HG02884 (cell line): ENCODE measurements at regions not wholly inside any gene's neighbourhood (a gene's known extent, or its start where the extent isn't known, plus 50 kb on each side); places are given as distances from the start of the nearest gene placed in this dataset.
"Not testable (repeated sequence)": the region's sequence is repeated elsewhere in the genome, so short reads cannot be mapped to it uniquely, and the experiment has no call there.

ENCODE experiments used
- ATAC-seq: cut with Tn5 transposase; IDR thresholded peaks from one replicate; pipeline ENCODE4 v1.9.1; 2021; ENCODE audit warnings: mild to moderate bottlenecking, moderate library complexity; ENCODE audit not compliant: unreplicated experiment

GRCh38 chr5:88092958-88093605, 175.6 kb downstream of the TMEM161B start:
- ATAC-seq: no peak

GRCh38 chr5:88092358-88092757, 176.3 kb downstream of the TMEM161B start:
- no peak for ATAC-seq

GRCh38 chr5:88090506-88090905, 178.1 kb downstream of the TMEM161B start:
- ATAC-seq: no peak

- no peak for ATAC-seq
Measured at GRCh38 chr5:88089719-88090390, 178.8 kb downstream of the TMEM161B start.

GRCh38 chr5:88085462-88085861, 183.2 kb downstream of the TMEM161B start:
- ATAC-seq: no peak

- ATAC-seq: no peak
Measured at GRCh38 chr5:88081877-88082276, 186.8 kb downstream of the TMEM161B start.

- ATAC-seq: no peak
Measured at GRCh38 chr5:88063813-88064212, 204.8 kb downstream of the TMEM161B start.

- no peak for ATAC-seq
Measured at GRCh38 chr5:88060194-88060593, 208.5 kb downstream of the TMEM161B start.

- ATAC-seq: no peak
Measured at GRCh38 chr5:88058625-88059024, 210.0 kb downstream of the TMEM161B start.

- ATAC-seq: not testable (repeated sequence)
Measured at GRCh38 chr5:88052468-88052867, 216.2 kb downstream of the TMEM161B start.

- ATAC-seq: no peak
Measured at GRCh38 chr5:88051148-88051547, 217.5 kb downstream of the TMEM161B start.

- ATAC-seq: no peak
Measured at GRCh38 chr5:88049737-88050136, 218.9 kb downstream of the TMEM161B start.

GRCh38 chr5:88049156-88049555, 219.5 kb downstream of the TMEM161B start:
- no peak for ATAC-seq

- no peak for ATAC-seq
Measured at GRCh38 chr5:88045931-88046461, 222.6 kb downstream of the TMEM161B start.

- no peak for ATAC-seq
Measured at GRCh38 chr5:88045165-88045564, 223.5 kb downstream of the TMEM161B start.

- no peak for ATAC-seq
Measured at GRCh38 chr5:88034520-88034919, 234.1 kb downstream of the TMEM161B start.

- no peak for ATAC-seq
Measured at GRCh38 chr5:88033191-88033590, 235.5 kb downstream of the TMEM161B start.

GRCh38 chr5:88029011-88029410, 239.6 kb downstream of the TMEM161B start:
- no peak for ATAC-seq

GRCh38 chr5:88021141-88021540, 247.5 kb downstream of the TMEM161B start:
- no peak for ATAC-seq

GRCh38 chr5:88014984-88015383, 253.7 kb downstream of the TMEM161B start:
- not testable (repeated sequence) for ATAC-seq

- no peak for ATAC-seq
Measured at GRCh38 chr5:88000877-88001276, 267.8 kb downstream of the TMEM161B start.

- ATAC-seq: no peak
Measured at GRCh38 chr5:87997662-87998061, 271.0 kb downstream of the TMEM161B start.
